IMR-90 (cell line): ENCODE measurements at regions not wholly inside any gene's neighbourhood (a gene's known extent, or its start where the extent isn't known, plus 50 kb on each side); places are given as distances from the start of the nearest gene placed in this dataset.

Experiments used
- ATAC-seq: fragments of 200-7000 bp; cut with Tn5 transposase; 2 replicates; pipeline ENCODE4 v1.9.1; 2020; ENCODE audit warnings: low read depth, mild to moderate bottlenecking, moderate library complexity
- BruUV-seq: library from RNA; stranded (reverse); fragments of 400-500 nt; replicated peaks from 2 replicates; lab custom pipeline; 2021; lab: Mats Ljungman, UMichigan
- CTCF ChIA-PET: fragments of 300-600 bp; formaldehyde crosslinking; extraction: SDS; loops from one replicate; lab custom pipeline; 2021; ENCODE audit warnings: antibody characterized with exemption; lab: Yijun Ruan, JAX
- POLR2A ChIA-PET: fragments of 300-600 bp; sonication (Branson Sonifier 250); formaldehyde crosslinking; loops from one replicate; lab custom pipeline; 2022; ENCODE audit warnings: antibody characterized with exemption; ENCODE audit not compliant: unreplicated experiment; lab: Charles Lee
- DNase-seq: peaks from one replicate; pipeline ENCODE4 v3.0.0; 2013
- H2AFZ ChIP-seq: replicated peaks from 2 replicates; pipeline ENCODE3; 2013; ENCODE audit warnings: low read length, mild to moderate bottlenecking; ENCODE audit not compliant: poor library complexity
- H2AK5ac ChIP-seq: 2 replicates; pipeline ENCODE4 v1.6.1; 2013; ENCODE audit warnings: low read depth, low read length, inconsistent platforms
- H2AK9ac ChIP-seq: replicated peaks from 2 replicates; pipeline ENCODE3; 2013; ENCODE audit warnings: mild to moderate bottlenecking, low read depth, low read length, moderate library complexity; ENCODE audit not compliant: poor library complexity
- H2BK120ac ChIP-seq: 2 replicates; pipeline ENCODE4 v1.6.1; 2013; ENCODE audit warnings: low read depth, low read length, inconsistent platforms
- H2BK15ac ChIP-seq: 3 replicates; pipeline ENCODE4 v1.6.1; 2013; ENCODE audit warnings: low read depth, low read length, inconsistent platforms
- H2BK20ac ChIP-seq: 2 replicates; pipeline ENCODE4 v1.6.1; 2013; ENCODE audit warnings: low read depth, mild to moderate bottlenecking, inconsistent platforms, low read length, moderate library complexity
- H2BK5ac ChIP-seq: 2 replicates; pipeline ENCODE4 v1.6.1; 2013; ENCODE audit warnings: mild to moderate bottlenecking, low read depth, low read length, inconsistent platforms; ENCODE audit not compliant: poor library complexity, severe bottlenecking
- H3K14ac ChIP-seq: replicated peaks from 2 replicates; pipeline ENCODE4 v1.6.1; 2013; ENCODE audit warnings: low read depth, low read length, inconsistent platforms
- H3K18ac ChIP-seq: 2 replicates; pipeline ENCODE4 v1.6.1; 2013; ENCODE audit warnings: low read depth, low read length, control low read depth
- H3K23ac ChIP-seq: 2 replicates; pipeline ENCODE4 v1.6.1; 2013; ENCODE audit warnings: low read depth, low read length, inconsistent platforms
- H3K27ac ChIP-seq: 2 replicates; pipeline ENCODE4 v1.5.1; 2013; ENCODE audit warnings: mild to moderate bottlenecking, control low read depth, low read length; ENCODE audit not compliant: insufficient read depth
- H3K27me3 ChIP-seq: 2 replicates; pipeline ENCODE4 v1.6.1; 2013; ENCODE audit warnings: low read length; ENCODE audit not compliant: control insufficient read depth, insufficient read depth
- H3K36me3 ChIP-seq: 2 replicates; pipeline ENCODE4 v1.6.1; 2013; ENCODE audit warnings: low read length, mixed read lengths; ENCODE audit not compliant: control insufficient read depth, insufficient read depth
- H3K4ac ChIP-seq: 2 replicates; pipeline ENCODE4 v1.6.1; 2013; ENCODE audit warnings: low read depth, low read length, inconsistent platforms
- H3K4me1 ChIP-seq: 2 replicates; pipeline ENCODE4 v1.6.1; 2013; ENCODE audit warnings: low read length, mixed read lengths; ENCODE audit not compliant: control insufficient read depth, insufficient read depth
- H3K4me2 ChIP-seq: 2 replicates; pipeline ENCODE4 v1.6.1; 2013; ENCODE audit warnings: low read depth, mild to moderate bottlenecking, control low read depth, low read length, moderate library complexity
- H3K4me3 ChIP-seq: 2 replicates; pipeline ENCODE4 v1.5.1; 2013; ENCODE audit warnings: low read depth, mild to moderate bottlenecking, control low read depth, low read length, moderate library complexity; ENCODE audit not compliant: insufficient read depth
- H3K56ac ChIP-seq: 2 replicates; pipeline ENCODE4 v1.6.1; 2013; ENCODE audit warnings: low read length, inconsistent platforms; ENCODE audit not compliant: insufficient read depth; ENCODE audit errors: extremely low read depth
- H3K79me1 ChIP-seq, 2 experiments: 2 replicates each; pipeline ENCODE4 v1.6.1; 2013; ENCODE audit warnings: low read length in 2 of 2, inconsistent platforms in 1 of 2, low read depth in 1 of 2
- H3K9ac ChIP-seq: 2 replicates; pipeline ENCODE4 v1.6.1; 2013; ENCODE audit warnings: low read depth, low read length, control low read depth
- H3K9me1 ChIP-seq: 2 replicates; pipeline ENCODE4 v1.6.1; 2013; ENCODE audit warnings: low read length, inconsistent platforms; ENCODE audit not compliant: insufficient read depth
- H3K9me3 ChIP-seq: 2 replicates; pipeline ENCODE4 v1.6.1; 2013; ENCODE audit warnings: low read length; ENCODE audit not compliant: control insufficient read depth, insufficient read depth
- H4K20me1 ChIP-seq: 2 replicates; pipeline ENCODE4 v1.6.1; 2013; ENCODE audit warnings: low read length, inconsistent platforms; ENCODE audit not compliant: insufficient read depth
- H4K5ac ChIP-seq: 2 replicates; pipeline ENCODE4 v1.6.1; 2013; ENCODE audit warnings: mild to moderate bottlenecking, low read depth, low read length, control low read depth
- H4K8ac ChIP-seq, 2 experiments: 2 replicates each; pipeline ENCODE4 v1.6.1; 2013; ENCODE audit warnings: low read depth in 2 of 2, low read length in 2 of 2, control low read depth in 1 of 2, inconsistent platforms in 1 of 2
- H4K91ac ChIP-seq: 2 replicates; pipeline ENCODE4 v1.6.1; 2013; ENCODE audit warnings: low read depth, low read length, inconsistent platforms; ENCODE audit not compliant: insufficient read depth
- BHLHE40 ChIP-seq: fragments of 150-350 bp; IDR thresholded peaks from 2 replicates; pipeline ENCODE4 v1.6.1; 2016; ENCODE audit warnings: mild to moderate bottlenecking, low read depth, low read length
- FOS ChIP-seq: fragments of 150-350 bp; IDR thresholded peaks from 2 replicates; pipeline ENCODE4 v1.6.1; 2016; ENCODE audit warnings: low read depth, low read length
- MAFK ChIP-seq: IDR thresholded peaks from 2 replicates; pipeline ENCODE4 v1.6.1; 2012; ENCODE audit warnings: low read depth, low read length, improper control_type of control experiment
- MAZ ChIP-seq: IDR thresholded peaks from 2 replicates; pipeline ENCODE4 v1.6.1; 2012; ENCODE audit warnings: low read depth, mild to moderate bottlenecking, low read length, improper control_type of control experiment, moderate library complexity, borderline replicate concordance
- POLR2A ChIP-seq: IDR thresholded peaks from 2 replicates; pipeline ENCODE4 v1.6.1; 2012; ENCODE audit warnings: mild to moderate bottlenecking, low read depth, low read length
- SMC3 ChIP-seq: fragments of 150-350 bp; IDR thresholded peaks from 2 replicates; pipeline ENCODE4 v1.6.1; 2016; ENCODE audit warnings: low read depth, mild to moderate bottlenecking, antibody characterized with exemption, low read length, moderate library complexity
- WGBS, 2 experiments: methylation state at CpG; one replicate each; pipeline versions ENCODE4 v1.1.5 to v1.1.7; 2013; ENCODE audit warnings: missing lambda C conversion rate in 2 of 2; ENCODE audit not compliant: insufficient read length in 1 of 2; ENCODE audit errors: extremely low coverage in 2 of 2; 5-methylcytosine and 5-hydroxymethylcytosine counted together
- dilution Hi-C: fragments of 300-500 bp; cut with HindIII; formaldehyde crosslinking; loops from one replicate; pipeline ENCODE4 v1.14.3; 2018; ENCODE audit warnings: low sequenced_read_pairs; ENCODE audit not compliant: unreplicated experiment
- in situ Hi-C: fragments of 300-500 bp; cut with MboI; formaldehyde crosslinking; loops from 3 replicates; pipeline ENCODE4 v1.14.3; 2019; ENCODE audit warnings: low sequenced_read_pairs, inconsistent platforms, mixed read lengths
- intact Hi-C: fragments of 100-400 bp; cut with micrococcal nuclease; formaldehyde crosslinking; loops from 2 replicates; pipeline ENCODE4 v1.10.0; 2022
- TF ChIP-seq, protein P1 (sequence below): fragments of 150-350 bp; IDR thresholded peaks from 2 replicates; pipeline ENCODE4 v1.6.1; 2017; ENCODE audit warnings: mild to moderate bottlenecking, antibody characterized with exemption, low read length, low read depth

DNA sequence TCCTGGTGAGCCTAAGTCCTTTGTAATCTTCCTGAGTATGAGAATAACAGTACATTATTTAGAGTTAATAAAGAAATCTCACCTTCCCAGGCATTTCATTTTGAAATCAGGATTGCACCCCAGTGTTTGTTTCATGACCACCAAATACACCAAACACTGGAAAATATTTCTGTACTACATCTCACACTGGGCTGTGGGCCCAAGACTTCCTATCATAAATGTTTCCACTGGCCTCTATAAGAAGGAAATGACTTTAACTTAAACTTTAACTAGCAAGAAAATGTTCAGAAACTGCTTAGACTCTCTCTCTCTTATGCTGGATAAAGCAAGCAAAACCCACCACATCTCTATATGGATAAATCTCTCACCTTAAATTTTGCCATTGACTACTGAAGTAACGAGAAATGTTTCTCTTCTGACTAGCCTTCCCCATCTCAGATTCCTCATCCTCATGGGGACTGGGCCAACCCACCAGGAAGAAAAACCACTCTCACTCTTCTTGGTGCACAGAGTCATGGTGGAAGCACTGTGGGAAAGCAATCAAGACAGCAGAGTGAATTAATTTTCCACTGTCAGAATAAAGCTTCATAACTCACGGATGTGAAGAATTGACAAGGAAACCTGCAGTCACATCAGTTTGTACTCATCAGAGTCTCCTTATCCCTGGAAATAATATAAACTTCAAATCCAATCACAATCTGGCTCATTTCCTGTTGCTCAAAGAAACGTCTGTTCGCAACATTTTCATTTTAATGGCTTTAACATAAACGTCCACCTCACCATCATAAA, 859.6 kb downstream of the EPHA3 start:
- DNase-seq: no peak
- H3K9me3 ChIP-seq: no peaks in the 10 kb centered on the region
- no peak overlapping the region for H3K56ac ChIP-seq
- H2AK9ac ChIP-seq: no peak overlapping the region
- H3K4ac ChIP-seq: no peak overlapping the region
- H4K5ac ChIP-seq: no peak overlapping the region
- POLR2A ChIA-PET: no interaction called here
- no peaks in the 10 kb centered on the region for H3K4me1 ChIP-seq
- dilution Hi-C loops (no loop called here), in situ Hi-C loops (no loop called here), intact Hi-C loops (no loop called here)
- no peak overlapping the region for H2AK5ac ChIP-seq
- no peak overlapping the region for H4K8ac ChIP-seq
- no peak overlapping the region for H2AFZ ChIP-seq
- no peak overlapping the region for H2BK15ac ChIP-seq
- H4K20me1 ChIP-seq: no peaks in the 10 kb centered on the region
- CTCF ChIA-PET: no interaction called here
- H3K79me1 ChIP-seq: no peaks in the 10 kb centered on the region
- H3K14ac ChIP-seq: no peak overlapping the region
- TF ChIP-seq SMC3: no peak
- TF ChIP-seq BHLHE40: no peak
- TF ChIP-seq MAFK: no peak
- no peak for TF ChIP-seq FOS
- TF ChIP-seq, protein P1, sequence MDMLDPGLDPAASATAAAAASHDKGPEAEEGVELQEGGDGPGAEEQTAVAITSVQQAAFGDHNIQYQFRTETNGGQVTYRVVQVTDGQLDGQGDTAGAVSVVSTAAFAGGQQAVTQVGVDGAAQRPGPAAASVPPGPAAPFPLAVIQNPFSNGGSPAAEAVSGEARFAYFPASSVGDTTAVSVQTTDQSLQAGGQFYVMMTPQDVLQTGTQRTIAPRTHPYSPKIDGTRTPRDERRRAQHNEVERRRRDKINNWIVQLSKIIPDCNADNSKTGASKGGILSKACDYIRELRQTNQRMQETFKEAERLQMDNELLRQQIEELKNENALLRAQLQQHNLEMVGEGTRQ: no peak
- TF ChIP-seq POLR2A: no peak
- no peak for TF ChIP-seq MAZ
- no peak overlapping the region for H3K27ac ChIP-seq
- H3K4me2 ChIP-seq: no peak overlapping the region
- no peak overlapping the region for H2BK120ac ChIP-seq
- ATAC-seq: no peak
- H3K18ac ChIP-seq: no peak overlapping the region
- H3K9me1 ChIP-seq: no peaks in the 10 kb centered on the region
- no peak overlapping the region for H3K4me3 ChIP-seq
- H2BK5ac ChIP-seq: no peak overlapping the region
- no peak overlapping the region for H2BK20ac ChIP-seq
- BruUV-seq: no TSS peak
- H3K9ac ChIP-seq: no peak overlapping the region
- H4K91ac ChIP-seq: no peak overlapping the region
- no peaks in the 10 kb centered on the region for H3K27me3 ChIP-seq
- 80% methylated on average over 1 of the region's 5 CpGs; no CpG with 5 or more reads in 1 of the 2 experiments for WGBS, 2 experiments
- no peaks in the 10 kb centered on the region for H3K36me3 ChIP-seq
- H3K23ac ChIP-seq: no peak overlapping the region
